HS-27A (cell line): ENCODE measurements at regions not wholly inside any gene's neighbourhood (a gene's known extent, or its start where the extent isn't known, plus 50 kb on each side); places are given as distances from the start of the nearest gene placed in this dataset.
"Not testable (repeated sequence)": the region's sequence is repeated elsewhere in the genome, so short reads cannot be mapped to it uniquely, and the experiment has no call there.

Experiments used
- DNase-seq: peaks from one replicate; pipeline ENCODE4 v3.0.0-alpha.2; 2012; ENCODE audit warnings: low read depth, missing footprints

GRCh38 chr6:97450087-97450486 is 167.1 kb upstream of the MMS22L start:
- DNase-seq: no peak

- no peak for DNase-seq
Measured at GRCh38 chr6:97456070-97456469, 173.1 kb upstream of the MMS22L start.

GRCh38 chr6:97459535-97459934 is 176.5 kb upstream of the MMS22L start:
- DNase-seq: no peak

- no peak for DNase-seq
Measured at GRCh38 chr6:97459986-97460385, 177.0 kb upstream of the MMS22L start.

- no peak for DNase-seq
Measured at GRCh38 chr6:97460394-97461080, 177.5 kb upstream of the MMS22L start.

GRCh38 chr6:97461218-97461617 is 178.2 kb upstream of the MMS22L start:
- DNase-seq: no peak

GRCh38 chr6:97462031-97462430 is 179.0 kb upstream of the MMS22L start:
- no peak for DNase-seq

- DNase-seq: no peak
Measured at GRCh38 chr6:97462938-97463598, 180.1 kb upstream of the MMS22L start.

GRCh38 chr6:97465877-97466561 is 183.0 kb upstream of the MMS22L start:
- no peak for DNase-seq

- DNase-seq: no peak
Measured at GRCh38 chr6:97468981-97469380, 186.0 kb upstream of the MMS22L start.

GRCh38 chr6:97469451-97469850 is 186.4 kb upstream of the MMS22L start:
- no peak for DNase-seq

- no peak for DNase-seq
Measured at GRCh38 chr6:97470322-97470721, 187.3 kb upstream of the MMS22L start.

GRCh38 chr6:97473979-97474378 is 191.0 kb upstream of the MMS22L start:
- DNase-seq: no peak

- peak; percentile 7 for DNase-seq
Measured at GRCh38 chr6:97497713-97498331, 214.8 kb upstream of the MMS22L start.

- no peak for DNase-seq
Measured at GRCh38 chr6:97501853-97502252, 218.8 kb upstream of the MMS22L start.

GRCh38 chr6:97508646-97509045 is 225.6 kb upstream of the MMS22L start:
- no peak for DNase-seq

- not testable (repeated sequence) for DNase-seq
Measured at GRCh38 chr6:97513260-97513659, 230.2 kb upstream of the MMS22L start.

- DNase-seq: no peak
Measured at GRCh38 chr6:97524811-97525210, 241.8 kb upstream of the MMS22L start.

- no peak for DNase-seq
Measured at GRCh38 chr6:97535800-97536199, 252.8 kb upstream of the MMS22L start.

GRCh38 chr6:97548354-97548753 is 265.3 kb upstream of the MMS22L start:
- no peak for DNase-seq

- DNase-seq: no peak
Measured at GRCh38 chr6:97557355-97557754, 274.3 kb upstream of the MMS22L start.

- no peak for DNase-seq
Measured at GRCh38 chr6:97563529-97563928, 280.5 kb upstream of the MMS22L start.

GRCh38 chr6:97572943-97573342 is 289.9 kb upstream of the MMS22L start:
- no peak for DNase-seq
